HG02840 (cell line): ENCODE measurements at regions not wholly inside any gene's neighbourhood (a gene's known extent, or its start where the extent isn't known, plus 50 kb on each side); places are given as distances from the start of the nearest gene placed in this dataset.

Experiments
- ATAC-seq: cut with Tn5 transposase; IDR thresholded peaks from one replicate; pipeline ENCODE4 v1.9.1; 2021; ENCODE audit warnings: mild to moderate bottlenecking, moderate library complexity, moderate number of reproducible peaks; ENCODE audit not compliant: unreplicated experiment, low FRiP score

DNA sequence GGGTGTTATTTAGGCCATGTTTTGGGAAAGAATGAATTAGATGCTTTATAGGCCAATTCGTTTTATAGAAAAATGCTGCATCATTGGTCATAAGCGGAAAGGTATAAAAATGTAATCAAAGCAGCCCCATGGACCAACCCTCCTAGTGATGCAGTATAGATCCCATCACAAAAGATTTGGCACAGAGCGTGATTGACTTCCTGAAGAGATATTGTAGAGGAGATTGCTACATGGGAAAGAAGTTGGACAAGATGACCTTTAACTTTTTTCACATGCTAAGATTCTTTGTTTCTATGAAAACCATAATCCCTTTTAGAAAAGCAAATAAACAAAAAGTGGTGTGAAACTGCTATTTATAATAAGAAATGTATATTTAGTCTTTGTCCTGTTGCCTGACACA, 136.5 kb upstream of the FNDC3A start:
- no peak for ATAC-seq

DNA sequence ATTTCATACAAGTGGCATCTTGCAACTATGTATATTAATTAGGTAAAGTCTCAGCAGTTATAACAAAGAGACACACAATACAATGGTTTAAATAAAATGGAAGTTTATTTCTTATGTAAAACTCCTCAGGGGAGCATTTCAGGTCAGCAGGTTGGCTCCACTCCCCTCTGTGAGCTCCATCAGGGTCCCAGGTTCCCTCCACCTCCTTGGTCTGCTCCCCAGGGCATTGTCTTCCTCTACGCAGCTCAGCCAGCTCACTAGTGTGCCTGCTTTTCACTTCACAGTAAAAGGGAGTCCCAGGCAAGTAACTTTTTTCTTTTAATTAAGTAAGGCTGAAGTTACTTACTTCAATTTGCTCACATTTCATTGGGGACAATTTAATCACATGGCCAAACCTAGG, 135.3 kb upstream of the FNDC3A start:
- no peak for ATAC-seq

DNA sequence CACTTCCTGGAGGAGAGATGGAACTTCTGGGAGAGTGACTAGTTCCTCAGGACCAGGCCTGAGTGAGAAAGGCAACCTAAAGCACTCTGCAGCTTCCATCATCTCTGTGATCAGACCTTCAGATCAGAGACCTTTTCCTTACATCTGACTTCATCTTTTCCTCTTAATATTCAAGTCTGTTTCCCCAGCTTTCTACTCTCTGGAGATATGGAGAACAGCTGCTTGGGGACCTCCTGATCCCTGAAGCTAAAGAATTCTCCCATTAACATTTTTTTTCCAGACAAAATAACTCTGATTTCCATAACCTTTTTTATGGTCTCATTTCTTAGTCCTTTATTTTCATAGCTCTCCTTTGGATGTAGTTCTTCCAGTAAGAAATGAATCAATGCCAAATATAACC, 133.4 kb upstream of the FNDC3A start:
- no peak for ATAC-seq

DNA sequence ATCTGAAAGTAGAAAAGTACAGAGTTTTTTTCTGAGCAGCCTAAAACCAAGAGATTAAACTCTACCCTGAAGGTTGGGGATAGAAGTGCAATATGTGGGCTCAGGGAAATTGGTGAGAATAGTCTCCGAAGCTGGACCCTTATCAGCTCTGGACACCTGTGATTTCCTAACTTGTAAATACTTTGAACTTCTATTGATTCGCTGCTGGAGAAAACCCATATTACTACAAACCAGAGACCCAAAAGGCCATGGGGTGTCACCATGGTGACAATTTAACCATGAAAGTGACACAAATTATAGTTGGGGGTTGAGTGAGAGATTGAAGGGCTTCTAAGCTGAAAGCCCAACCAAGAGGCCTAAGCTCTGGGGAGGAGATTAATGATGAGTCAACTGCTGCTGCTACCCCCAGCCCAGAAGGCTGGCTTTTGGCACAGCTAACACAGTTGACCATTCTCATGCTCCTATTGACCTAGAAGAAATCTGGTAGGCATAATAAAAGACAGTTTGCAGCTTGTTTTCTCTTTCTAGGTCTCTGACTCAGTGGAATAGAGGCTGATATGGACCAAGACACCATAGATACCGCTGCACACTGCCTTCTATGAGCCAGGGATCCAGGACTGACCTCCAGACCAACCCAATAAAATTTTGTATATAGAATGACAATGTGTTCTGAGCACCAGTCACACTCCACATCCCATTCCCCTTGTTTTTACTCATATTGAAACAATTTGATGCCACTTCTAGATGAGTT, 131.9 kb upstream of the FNDC3A start:
- ATAC-seq, result no peak

DNA sequence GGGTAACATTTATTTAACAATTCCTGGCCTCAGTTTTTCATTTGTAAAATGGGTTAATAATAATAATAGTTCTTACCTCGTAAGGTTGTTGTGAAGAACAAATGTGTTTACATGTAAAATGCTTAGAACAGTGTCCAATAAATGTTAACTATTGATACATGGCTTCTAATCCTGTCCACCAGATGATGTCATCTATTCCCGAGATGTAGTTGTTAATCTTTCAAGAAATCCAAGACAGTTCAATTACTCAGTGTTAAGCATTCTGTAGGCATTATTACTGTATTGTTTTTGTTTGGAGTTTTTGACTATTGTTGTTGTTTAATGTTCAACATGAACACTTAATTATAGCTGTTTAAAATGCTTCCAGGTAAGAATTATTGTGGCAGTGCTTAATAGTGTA, 131.0 kb upstream of the FNDC3A start:
- ATAC-seq, result no peak

DNA sequence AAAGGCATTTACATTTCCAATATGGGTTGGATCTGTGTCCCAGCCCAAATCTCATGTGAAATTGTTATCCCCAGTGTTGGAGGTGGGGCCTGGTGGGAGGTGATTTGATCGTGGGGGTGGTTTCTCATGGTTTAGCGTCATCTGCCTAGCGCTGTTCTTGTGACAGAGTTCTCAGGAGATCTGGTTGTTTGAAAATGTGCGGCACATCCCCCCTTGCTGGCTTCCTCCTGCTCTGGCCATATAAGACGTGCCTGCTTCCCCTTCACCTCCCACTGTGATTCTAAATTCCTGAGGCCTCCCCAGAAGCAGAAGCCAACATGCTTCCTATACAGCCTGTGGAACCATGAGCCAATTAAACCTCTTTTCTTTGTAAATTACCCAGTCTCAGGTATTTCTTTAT, 126.2 kb upstream of the FNDC3A start:
- no peak for ATAC-seq

DNA sequence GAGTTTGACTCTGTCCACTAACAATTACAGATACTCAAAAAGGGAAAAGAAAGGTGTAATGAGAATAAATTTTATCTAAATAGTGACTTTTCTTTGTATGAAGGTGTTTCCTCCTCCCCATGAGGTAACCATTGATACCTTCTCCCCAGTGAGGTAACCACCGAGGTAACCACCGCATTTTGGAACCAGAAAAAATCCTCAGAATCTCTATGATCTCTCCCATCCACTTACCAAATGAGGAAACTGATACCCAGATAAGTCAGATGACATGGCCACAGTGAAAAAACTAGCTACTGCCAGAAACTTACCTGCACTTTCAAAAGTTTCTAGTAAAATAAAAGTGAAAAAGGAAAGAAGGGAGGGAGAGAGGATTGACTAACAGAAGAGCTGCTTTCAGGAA, 124.0 kb upstream of the FNDC3A start:
- ATAC-seq, result no peak

DNA sequence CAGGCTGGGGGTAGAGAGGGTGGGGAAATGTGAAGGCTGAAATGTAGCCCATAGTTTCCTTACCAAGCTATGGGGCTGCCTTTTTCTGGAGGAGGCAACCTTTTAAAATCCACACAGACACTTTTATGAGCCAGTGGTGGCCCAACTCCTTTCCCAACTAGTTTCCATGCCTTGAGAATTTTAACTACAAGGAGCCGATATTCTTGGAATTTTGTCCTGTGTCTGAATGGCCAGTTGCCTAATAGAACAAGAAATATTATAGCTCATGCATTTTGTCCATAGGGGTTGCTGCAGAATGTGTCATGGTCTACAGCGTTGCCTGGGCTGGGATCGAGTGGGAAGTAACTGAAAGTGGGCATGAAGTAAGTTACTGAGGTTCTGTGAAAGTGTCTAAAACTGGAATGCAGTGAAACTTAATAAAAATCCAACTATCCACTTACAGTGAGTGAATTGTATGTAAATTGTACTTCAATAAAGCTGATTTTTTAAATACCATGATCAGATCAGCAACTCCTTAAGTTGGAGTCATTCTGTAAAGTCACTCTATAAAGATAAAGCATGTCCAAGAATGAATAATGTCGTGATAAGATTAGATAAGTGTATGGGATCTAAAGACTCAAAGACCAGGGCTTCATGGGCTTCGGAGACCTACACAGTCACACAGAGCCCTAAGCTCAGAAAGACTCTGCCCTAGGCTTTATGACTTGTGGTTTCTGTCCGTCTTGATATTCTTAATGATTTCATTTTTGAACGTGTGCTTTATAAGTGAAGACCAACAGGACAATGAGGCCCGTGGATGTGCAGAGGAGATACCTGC, 122.6 kb upstream of the FNDC3A start:
- ATAC-seq, result no peak

DNA sequence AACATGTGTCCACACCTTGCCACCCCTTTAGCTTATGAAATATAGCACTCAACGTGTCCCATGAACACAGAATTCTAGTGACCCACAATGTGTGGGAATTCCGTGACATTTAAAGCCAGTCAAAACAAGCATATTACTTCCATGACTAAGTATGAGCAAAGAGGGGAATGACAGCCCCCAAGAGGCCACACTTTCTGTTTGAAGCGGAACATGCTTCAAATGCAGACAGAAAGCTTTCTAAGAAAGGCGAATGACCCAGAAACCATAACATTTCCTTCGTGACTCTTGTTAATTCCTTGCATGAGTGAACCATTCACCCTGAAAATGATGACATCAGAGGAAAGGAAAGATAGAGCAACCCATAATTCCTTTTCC, 122.0 kb upstream of the FNDC3A start:
- ATAC-seq, result no peak

DNA sequence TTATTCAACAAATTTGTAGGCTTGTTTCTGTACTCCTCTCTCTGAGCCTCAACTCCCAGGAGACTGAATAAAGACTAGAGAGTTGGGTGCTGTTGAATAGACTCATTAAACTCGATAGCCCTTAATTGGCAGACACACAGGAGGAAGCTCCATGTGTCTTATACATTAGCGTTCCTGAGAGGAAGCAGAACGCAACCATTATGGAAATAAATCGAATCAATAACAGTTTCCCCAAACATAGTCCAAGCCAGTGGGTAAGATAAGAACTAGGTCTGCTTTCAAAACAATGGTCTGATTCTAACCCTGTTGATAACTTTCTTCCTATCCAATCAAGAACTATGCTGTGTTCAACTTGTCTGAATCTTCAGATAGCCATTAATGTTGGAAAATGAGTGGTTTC, 118.1 kb upstream of the FNDC3A start:
- no peak for ATAC-seq

DNA sequence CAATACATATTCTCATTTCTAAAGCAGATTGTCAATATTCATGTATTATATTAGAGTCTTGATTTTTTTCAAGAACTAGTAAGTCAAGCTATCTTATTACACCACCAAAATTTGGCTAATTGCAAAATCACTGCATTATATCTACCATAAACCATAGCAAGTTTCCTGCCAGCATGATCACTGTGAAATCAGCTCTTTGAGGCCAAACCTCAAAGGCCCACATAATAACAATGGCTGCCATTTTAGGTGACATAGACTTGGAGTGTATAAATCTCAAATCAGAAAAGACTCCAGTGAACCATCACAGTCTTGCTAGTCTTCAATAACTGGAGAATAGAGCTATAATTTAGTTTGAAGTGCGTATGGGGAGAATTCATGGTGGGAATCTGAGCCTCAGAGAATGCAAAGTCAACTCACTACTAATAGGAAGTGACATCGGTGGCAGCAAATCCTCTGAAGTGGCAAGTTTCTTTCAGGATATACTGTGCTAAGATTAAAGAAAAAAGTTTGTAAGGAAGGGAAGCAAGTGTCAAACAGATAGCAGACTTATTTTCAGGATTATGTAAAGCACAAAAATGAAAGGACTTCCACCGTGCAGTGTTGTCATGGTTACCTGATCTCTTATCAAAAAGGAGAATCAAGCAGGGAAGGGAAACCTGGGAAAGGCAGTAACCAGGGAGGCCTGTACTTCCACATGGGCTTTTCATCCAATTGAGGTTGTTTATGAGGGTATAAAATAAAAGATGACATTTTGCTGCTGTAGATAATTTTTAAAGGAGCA, 117.4 kb upstream of the FNDC3A start:
- ATAC-seq, result no peak

DNA sequence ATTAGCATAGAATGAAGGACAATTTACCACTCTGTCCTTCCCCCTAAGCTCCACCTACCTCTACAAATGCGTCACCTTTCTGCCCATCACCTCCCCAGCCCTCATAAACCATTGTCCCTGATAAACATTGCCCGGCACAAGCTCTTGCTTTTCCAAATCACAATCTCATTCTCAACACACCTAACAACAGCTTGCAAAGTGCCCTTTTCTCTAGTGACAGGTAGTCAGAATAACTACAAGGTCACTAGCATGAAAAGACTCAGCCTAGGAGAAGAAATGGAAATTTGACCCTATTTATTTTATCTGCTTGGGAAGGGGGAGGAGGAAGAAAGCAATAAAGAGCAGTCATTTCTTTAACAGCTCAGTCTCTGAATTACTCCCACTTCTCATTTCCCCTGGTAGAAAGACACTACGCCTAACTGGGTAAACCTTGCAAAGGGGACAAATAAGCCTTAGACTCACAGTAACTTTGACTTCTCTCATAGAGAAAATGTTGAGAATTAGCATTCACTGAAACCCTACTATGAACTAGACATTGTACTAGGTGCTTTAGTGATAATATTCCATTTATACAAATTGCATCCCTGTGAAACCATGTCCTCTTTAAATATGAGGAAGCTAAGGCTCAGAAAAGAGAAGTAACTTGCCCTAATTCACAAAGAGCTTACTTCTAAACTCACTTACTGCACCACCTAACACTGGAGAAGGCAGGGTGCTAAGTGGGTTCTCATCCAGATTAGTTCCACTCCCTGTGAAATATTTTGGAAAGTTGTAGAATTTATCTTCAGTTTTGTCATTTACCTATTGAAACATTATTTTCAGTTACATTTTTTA, 116.2 kb upstream of the FNDC3A start:
- no peak for ATAC-seq

DNA sequence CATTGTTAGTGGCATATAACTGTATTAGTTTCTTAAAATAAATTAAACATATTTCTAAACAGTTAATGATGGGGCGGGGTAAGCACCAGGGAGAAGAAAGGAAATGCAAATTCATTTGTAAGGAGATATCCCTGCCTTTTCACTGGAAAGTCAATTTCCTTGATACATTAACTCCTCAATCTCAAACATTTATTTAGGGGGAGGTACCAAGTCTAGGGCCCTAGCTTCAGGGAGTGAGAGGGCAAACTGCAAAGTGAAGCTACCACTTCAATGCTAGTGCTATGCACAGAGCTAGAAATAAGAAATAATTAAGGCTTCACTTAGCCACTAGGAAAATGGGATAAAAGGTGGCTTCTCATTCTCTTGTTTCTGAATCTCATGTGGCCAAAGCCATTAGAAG, 115.3 kb upstream of the FNDC3A start:
- no peak for ATAC-seq

DNA sequence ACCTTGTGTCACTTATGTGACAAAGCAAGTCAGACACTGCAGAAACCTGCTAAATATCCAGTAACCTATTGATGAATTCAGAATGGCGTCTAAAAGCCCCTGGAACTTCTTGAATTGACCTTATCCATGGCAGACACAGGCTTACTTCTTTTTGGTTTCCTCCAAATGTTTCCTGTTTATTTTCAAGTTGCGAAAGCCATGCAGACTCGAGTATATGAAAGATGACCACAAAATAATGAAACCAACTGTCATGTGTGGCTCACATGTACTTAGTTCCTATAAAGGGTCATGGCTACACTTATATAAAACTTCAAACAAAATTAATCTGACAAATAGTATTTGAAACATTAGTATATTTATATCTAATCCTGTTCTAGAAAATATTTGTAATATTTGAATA, 113.1 kb upstream of the FNDC3A start:
- no peak for ATAC-seq

DNA sequence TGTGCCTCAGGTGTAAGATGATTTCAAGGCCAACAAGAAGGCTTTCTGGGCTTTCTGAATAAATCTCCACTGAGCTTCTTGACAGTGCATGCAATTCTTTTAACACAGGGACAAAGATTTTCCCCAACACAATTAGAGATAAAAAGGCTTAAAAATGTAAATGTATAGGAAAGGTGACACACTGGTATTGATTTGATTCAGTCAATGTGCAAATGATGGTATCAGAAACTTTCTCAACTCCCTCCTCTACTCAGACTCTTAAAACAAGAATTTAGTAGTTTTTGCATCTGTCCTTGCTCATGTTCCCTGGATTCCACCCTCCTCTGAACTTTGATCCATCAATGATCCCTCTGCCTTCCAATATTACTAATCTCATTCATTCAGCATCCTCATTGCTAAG, 111.6 kb upstream of the FNDC3A start:
- no peak for ATAC-seq

DNA sequence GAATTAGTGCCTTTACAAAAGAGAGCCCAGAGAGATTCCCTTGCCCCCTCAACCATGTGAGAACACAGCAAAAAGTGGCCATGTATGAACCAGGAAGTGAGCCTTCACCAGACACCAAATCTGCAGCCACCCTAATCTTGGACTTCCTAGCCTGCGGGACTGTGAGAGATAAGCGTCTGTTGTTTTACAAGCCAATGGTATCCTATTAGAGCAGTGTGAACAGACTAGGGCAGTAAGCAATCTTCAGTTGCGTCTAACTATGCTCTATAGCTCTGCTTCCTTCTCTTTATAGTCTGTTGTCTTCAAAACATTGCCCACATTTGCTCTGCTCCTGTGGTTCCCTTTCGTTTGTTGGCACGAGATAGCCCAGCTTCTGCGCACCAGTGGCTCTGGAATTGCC, 109.5 kb upstream of the FNDC3A start:
- no peak for ATAC-seq

DNA sequence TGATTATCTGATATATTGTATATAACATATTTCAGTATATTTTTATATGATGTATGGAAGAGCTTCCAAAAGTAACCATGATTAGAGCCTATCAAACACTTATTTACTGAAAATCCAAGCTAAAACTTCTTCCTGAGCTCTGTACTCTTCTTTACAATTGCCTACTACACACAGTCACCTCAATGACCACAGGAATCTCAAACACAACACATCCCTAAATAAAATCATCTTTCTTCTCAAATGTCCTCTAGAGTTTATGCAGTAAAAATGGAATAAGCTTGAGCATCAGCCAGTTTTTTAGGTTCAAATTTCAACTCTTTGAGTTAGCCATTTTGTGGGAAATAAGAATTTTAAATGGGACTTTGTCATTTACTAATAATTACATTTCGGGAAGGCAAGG, 102.6 kb upstream of the FNDC3A start:
- ATAC-seq, result no peak

DNA sequence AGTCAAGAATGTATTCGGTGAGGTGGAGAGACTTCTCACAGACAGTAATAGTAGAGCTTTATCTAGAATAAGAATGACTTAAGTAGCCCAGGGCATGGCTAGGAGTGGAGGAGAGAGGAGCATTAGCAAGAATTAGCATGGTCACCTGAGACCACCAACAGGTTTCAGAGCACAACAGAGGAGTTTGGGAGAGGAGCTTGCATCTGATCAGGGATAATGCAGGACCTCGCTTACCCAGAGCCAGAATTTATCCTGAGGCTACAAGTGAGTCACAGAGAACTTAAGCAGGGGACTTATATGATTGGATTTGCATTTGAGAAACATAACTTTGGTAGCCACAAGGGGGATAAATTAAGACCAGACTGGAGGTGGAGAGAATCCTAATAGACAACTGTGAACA, 102.1 kb upstream of the FNDC3A start:
- no peak for ATAC-seq

DNA sequence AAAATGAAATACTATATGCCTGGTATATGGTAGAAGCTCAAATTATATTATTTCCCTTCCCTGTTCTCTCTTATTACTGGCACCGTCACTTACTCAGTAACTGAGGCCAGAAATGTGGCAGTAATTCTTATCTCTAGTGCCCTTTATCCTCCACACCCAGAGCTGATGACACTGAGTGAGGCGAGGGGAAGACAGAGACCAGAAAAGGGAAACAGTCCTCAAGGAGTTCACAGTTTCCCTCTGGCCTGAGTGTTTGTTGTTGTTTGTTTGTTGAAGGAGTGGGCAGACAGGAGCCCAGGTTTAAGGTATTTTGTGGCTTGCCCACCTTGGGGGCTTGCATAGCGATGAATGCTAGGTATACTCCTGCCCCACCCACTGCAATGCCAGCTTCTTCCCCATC, 101.5 kb upstream of the FNDC3A start:
- ATAC-seq, result no peak

DNA sequence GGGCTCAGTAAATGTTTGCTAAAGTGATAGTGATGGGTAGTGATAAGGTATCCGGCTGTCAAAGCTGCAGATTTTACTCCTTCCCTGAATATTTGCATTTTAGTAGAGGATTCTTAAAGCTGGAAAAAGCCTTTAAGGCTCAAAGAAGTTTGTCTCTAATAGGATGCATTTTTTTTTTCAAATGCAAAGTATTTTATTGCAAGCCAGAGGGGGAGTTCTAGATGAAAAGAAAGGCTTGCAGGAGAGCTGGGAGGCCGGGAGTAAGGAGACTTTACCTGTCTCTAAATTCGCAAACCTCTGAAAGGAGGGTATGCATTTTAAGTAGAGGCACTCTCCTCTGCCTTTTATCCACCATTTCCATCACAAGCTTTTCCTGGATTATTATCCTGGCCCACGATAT, 100.7 kb upstream of the FNDC3A start:
- ATAC-seq, result no peak

DNA sequence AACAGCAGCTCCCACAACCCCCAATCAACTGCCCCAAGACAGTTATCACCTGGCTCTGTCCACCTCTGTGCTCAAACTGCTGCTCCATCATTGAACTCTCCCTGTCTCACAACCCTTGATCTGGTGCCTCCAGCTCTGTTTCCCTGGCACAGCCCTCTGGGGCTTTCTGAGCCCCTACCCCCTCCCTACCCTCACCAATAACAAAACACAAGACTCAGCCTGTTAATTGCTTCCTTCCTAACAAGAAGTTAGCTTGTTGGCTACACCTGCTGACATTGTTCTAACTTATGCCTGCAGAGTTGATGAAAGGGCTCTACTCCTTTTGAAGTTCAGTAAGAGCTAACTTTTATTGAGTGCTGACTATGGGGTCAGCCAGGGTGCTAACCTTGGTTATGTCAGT, 99.4 kb upstream of the FNDC3A start:
- no peak for ATAC-seq
